Breast epithelium (tissue), 3 donors: ENCODE measurements at regions not wholly inside any gene's neighbourhood (a gene's known extent, or its start where the extent isn't known, plus 50 kb on each side); places are given as distances from the start of the nearest gene placed in this dataset.

Source experiments
- POLR2A ChIP-seq: fragments of 450-650 bp; IDR thresholded peaks from one replicate; pipeline ENCODE4 v1.6.1; 2016; ENCODE audit warnings: antibody characterized with exemption, mild to moderate bottlenecking, moderate library complexity
- POLR2AphosphoS5 ChIP-seq, 3 donors: sonication (generic); formaldehyde crosslinking; IDR thresholded peaks; one replicate each; pipeline ENCODE4 v1.6.1; 2017; ENCODE audit warnings: antibody characterized with exemption in 3 of 3

GRCh38 chr13:111958612-111959395 lies 108.1 kb upstream of the SOX1 start:
- no peak for TF ChIP-seq POLR2AphosphoS5 (IDR thresholded peaks at IDR 0.05)
- TF ChIP-seq POLR2A, result no peak
